Fibroblast of mammary gland (primary cell): ENCODE measurements at regions not wholly inside any gene's neighbourhood (a gene's known extent, or its start where the extent isn't known, plus 50 kb on each side); places are given as distances from the start of the nearest gene placed in this dataset.

ENCODE experiments used
- DNase-seq: peaks from one replicate; pipeline ENCODE4 v3.0.0-alpha.2; 2010; ENCODE audit warnings: low read depth
- H3K4me3 ChIP-seq: 2 replicates; pipeline ENCODE4 v1.5.1; 2011; ENCODE audit warnings: low read depth, mild to moderate bottlenecking, low read length, moderate library complexity; ENCODE audit not compliant: control insufficient read depth
- CTCF ChIP-seq: conservative IDR thresholded peaks from 2 replicates; pipeline ENCODE4 v1.5.1; 2011; ENCODE audit warnings: low read depth, low read length, inconsistent platforms; ENCODE audit not compliant: control insufficient read depth, insufficient read depth

DNA sequence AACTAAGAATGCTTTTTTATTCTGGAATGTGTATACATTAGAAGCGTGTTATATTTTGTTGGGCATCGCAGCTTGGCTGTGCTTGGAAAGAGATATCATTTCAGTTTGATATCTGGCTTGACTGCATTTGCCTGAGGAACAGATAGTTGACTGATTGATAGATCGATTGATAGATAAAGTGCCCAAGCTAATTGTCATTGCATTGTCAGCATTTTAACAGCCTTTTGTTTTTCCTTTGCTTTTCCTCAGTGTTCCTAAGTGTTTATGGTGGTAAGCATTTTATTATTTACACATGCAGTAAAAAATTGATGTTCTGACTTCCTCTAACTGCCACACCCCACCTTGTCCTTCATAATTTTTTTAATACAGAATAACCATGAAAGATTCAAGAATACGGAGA, 180.9 kb upstream of the GRIK2 start:
- H3K4me3 ChIP-seq, result no peak overlapping the region
- no peak for DNase-seq
- no peak for TF ChIP-seq CTCF

DNA sequence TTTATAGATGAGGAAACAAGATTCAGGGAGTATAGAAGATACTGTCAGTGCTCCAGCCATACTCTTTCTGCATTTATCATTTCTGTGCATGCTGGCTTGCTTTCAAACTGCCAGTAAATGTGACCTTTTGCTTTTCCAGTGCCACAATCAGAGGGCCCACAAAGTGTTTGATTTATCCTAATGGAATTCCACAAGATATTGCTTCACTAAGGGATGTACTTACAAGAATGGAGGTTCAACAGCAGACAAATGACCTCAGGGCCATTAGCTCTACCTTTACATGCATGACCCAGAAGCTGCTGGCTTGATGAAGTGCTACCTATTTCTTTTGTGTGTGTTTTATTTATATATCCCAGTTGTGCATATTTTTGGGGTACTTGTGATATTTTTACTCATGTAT, 171.5 kb upstream of the GRIK2 start:
- no peak for TF ChIP-seq CTCF
- DNase-seq, result no peak
- H3K4me3 ChIP-seq, result no peak overlapping the region

DNA sequence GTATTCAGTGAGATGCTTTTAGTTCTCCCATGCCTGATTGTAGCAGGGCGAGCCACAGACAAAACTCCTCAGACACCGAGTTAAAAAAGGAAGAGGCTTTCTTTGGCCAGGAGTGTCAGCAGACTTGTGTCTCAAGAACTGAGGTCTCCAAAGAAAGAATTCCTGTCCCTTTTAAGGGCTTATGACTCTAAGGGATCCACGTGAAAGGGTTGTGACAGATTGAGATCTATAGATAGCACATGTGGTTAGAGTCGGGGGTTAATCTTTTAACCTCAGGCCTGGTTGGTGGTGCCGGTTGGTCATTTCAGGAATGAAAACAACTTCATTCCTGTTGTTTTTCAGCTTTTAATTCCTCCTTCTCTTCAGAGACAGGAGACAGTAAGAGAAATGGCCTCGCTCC, 168.8 kb upstream of the GRIK2 start:
- no peak overlapping the region for H3K4me3 ChIP-seq
- TF ChIP-seq CTCF, result no peak
- no peak for DNase-seq

DNA sequence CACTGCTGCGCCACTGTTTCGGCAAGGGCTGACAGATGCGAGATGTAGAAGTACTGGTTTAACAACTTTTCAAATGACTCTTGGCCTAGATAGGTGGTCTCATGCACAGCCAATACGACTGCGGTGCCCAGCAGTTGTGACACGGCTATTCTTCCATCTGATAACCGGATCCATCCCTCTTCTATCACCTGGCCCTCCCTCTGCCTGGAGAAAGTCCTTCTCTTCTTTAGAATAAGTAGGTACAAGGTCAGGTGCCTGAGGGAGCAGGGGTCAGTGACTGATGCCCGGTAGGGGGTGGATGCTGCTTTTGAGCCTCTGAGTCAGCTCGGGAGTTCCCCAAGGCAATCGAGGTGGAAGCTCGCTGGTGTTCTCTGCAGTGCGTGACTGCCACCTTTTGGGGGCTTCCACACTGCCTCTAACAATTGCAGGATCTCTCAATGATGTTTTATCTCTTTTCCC, 166.8 kb upstream of the GRIK2 start:
- no peak overlapping the region for H3K4me3 ChIP-seq
- TF ChIP-seq CTCF, result peak; percentile 21
- peak; percentile 45 for DNase-seq

DNA sequence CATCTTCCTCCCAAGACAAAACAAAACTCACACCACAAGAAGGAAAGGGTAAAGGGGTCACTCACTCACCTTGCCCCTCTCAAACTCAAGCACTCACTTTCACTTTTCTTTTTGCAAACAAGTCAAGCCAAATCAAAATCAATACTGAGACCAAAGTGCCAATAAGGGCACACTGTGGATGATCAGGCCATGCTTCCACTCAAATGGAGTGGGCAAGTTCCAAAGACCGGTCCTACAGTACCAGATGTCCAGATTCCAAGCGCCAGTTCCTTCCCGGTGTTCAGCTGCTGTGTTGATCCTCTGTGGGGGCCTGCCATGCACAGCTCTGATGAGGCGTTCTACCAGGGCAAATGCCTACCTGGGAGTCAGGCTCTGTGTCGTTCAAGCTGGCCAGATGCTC, 162.6 kb upstream of the GRIK2 start:
- TF ChIP-seq CTCF, result no peak
- DNase-seq, result no peak
- H3K4me3 ChIP-seq, result no peak overlapping the region

DNA sequence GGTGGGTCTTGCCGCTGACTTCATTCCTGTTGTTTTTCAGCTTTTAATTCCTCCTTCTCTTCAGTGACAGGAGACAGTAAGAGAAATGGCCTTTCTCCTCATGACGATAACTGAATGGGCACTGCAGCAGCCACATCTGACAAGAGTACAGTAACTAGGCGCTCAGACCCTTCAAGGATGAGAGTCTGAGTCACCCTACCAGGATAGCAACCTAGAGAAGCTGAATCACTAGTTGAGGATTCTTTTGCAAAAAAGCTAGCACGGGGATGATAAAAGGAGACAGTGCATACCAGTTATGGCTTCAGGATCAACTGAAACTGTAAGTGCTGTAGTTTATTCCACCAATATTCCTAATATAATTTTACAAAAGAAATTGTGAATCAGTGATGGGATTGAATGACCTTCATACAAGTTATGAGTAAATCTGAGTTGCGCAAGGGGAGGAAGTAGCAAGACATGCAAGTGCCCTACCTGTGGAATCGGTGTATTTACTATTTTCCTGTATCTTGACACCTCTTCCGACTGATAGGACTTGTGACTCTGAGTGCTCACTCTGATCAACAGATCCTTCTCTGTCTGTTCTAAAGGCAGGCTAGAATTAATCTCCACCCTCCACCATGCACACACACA, 161.8 kb upstream of the GRIK2 start:
- no peak for DNase-seq
- no peak for TF ChIP-seq CTCF

DNA sequence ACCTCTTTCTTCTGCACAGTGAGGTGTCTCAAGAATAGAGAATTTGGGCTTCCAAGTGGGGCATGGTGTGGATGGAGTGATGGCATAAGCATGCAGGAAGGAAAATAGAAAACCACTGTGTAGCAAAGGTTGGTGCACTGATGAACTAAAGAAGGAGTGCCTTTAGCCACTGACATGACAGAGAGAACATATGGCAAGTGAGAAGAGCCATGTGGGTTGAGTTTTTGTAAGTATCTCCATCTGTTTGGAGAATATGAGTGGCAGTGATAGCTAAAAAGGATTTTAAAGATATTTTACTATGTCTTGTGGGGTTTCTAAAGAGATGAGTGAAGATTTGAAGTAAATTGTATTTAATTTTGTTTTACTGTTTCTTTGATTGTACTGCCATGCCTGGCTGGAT, 160.5 kb upstream of the GRIK2 start:
- DNase-seq, result no peak
- H3K4me3 ChIP-seq, result no peak overlapping the region
- TF ChIP-seq CTCF, result no peak

More for the DNA sequence above, 161.8 kb upstream of the GRIK2 start:
- H3K4me3 ChIP-seq, result no peak overlapping the region
